GM06990 (cell line): ENCODE measurements at regions not wholly inside any gene's neighbourhood (a gene's known extent, or its start where the extent isn't known, plus 50 kb on each side); places are given as distances from the start of the nearest gene placed in this dataset.

Experiments
- DNase-seq: peaks from one replicate; pipeline ENCODE4 v3.0.0-alpha.2; 2011; ENCODE audit not compliant: insufficient read length; ENCODE audit errors: extremely low read depth
- H3K27me3 ChIP-seq: replicated peaks from 2 replicates; pipeline ENCODE4 v1.6.0; 2011; ENCODE audit warnings: low read length; ENCODE audit not compliant: control insufficient read depth, insufficient read depth
- H3K36me3 ChIP-seq: 2 replicates; pipeline ENCODE4 v1.5.1; 2011; ENCODE audit warnings: low read length; ENCODE audit not compliant: control insufficient read depth, insufficient read depth
- H3K4me3 ChIP-seq: replicated peaks from 2 replicates; pipeline ENCODE4 v1.5.1; 2011; ENCODE audit warnings: low read depth, mild to moderate bottlenecking, control low read depth, low read length
- CTCF ChIP-seq: IDR thresholded peaks from 2 replicates; pipeline ENCODE4 v1.5.1; 2011; ENCODE audit warnings: low read length, control low read depth, mild to moderate bottlenecking, inconsistent platforms; ENCODE audit not compliant: insufficient read depth, poor library complexity, severe bottlenecking

- Histone ChIP-seq H3K27me3 (no peaks in the 10 kb centered on the region), H3K36me3 (no peaks in the 10 kb centered on the region), H3K4me3 (no peak overlapping the region)
- no peak for DNase-seq
- no peak for TF ChIP-seq CTCF
Measured at GRCh38 chr13:74907788-74908187, 574.2 kb downstream of the TBC1D4 start.

GRCh38 chr13:74904556-74904955 lies 577.4 kb downstream of the TBC1D4 start:
- no peak for DNase-seq
- no peak for TF ChIP-seq CTCF

GRCh38 chr13:74895042-74895796 lies 586.8 kb downstream of the TBC1D4 start:
- Histone ChIP-seq H3K36me3 (no peaks in the 10 kb centered on the region), H3K27me3 (no peaks in the 10 kb centered on the region; the same call in 1 of the 2 replicates), H3K4me3 (no peak overlapping the region)
- no peak for TF ChIP-seq CTCF
- no peak for DNase-seq

More at GRCh38 chr13:74904556-74904955, 577.4 kb downstream of the TBC1D4 start:
- no peak overlapping the region for H3K4me3 ChIP-seq
- no peaks in the 10 kb centered on the region for H3K36me3 ChIP-seq
- H3K27me3 ChIP-seq, result no peaks in the 10 kb centered on the region

- Histone ChIP-seq H3K4me3 (no peak overlapping the region), H3K36me3 (no peaks in the 10 kb centered on the region), H3K27me3 (no peaks in the 10 kb centered on the region; the same call in 1 of the 2 replicates)
- no peak for TF ChIP-seq CTCF
- no peak for DNase-seq
Measured at GRCh38 chr13:74892096-74892495, 589.9 kb downstream of the TBC1D4 start.

- H3K36me3 ChIP-seq, result no peaks in the 10 kb centered on the region
- H3K4me3 ChIP-seq, result no peak overlapping the region
- no peak for DNase-seq
- H3K27me3 ChIP-seq, result no peaks in the 10 kb centered on the region
- no peak for TF ChIP-seq CTCF
Measured at GRCh38 chr13:74891610-74892009, 590.4 kb downstream of the TBC1D4 start.
